A172 (cell line): ENCODE measurements at regions not wholly inside any gene's neighbourhood (a gene's known extent, or its start where the extent isn't known, plus 50 kb on each side); places are given as distances from the start of the nearest gene placed in this dataset.

Source experiments
- DNase-seq: peaks from one replicate; pipeline ENCODE4 v3.0.0-alpha.2; 2015; ENCODE audit warnings: low spot score

- no peak for DNase-seq
These were observed 396.1 kb upstream of the PLXNA2 start for GRCh38 chr1:208640295-208640694.

GRCh38 chr1:208641579-208642280 lies 397.5 kb upstream of the PLXNA2 start:
- DNase-seq = no peak

- DNase-seq = no peak
These were observed 398.9 kb upstream of the PLXNA2 start for GRCh38 chr1:208643005-208643597.

GRCh38 chr1:208644401-208645160 lies 400.4 kb upstream of the PLXNA2 start:
- DNase-seq = no peak

GRCh38 chr1:208646431-208646830 lies 402.2 kb upstream of the PLXNA2 start:
- no peak for DNase-seq

- no peak for DNase-seq
These were observed 404.0 kb upstream of the PLXNA2 start for GRCh38 chr1:208648146-208648545.

- peak; percentile 82 for DNase-seq
These were observed 408.3 kb upstream of the PLXNA2 start for GRCh38 chr1:208652296-208653160.

- DNase-seq = no peak
These were observed 409.2 kb upstream of the PLXNA2 start for GRCh38 chr1:208653426-208653825.

GRCh38 chr1:208654241-208654640 lies 410.1 kb upstream of the PLXNA2 start:
- DNase-seq = peak; percentile 51

GRCh38 chr1:208665936-208666335 lies 421.8 kb upstream of the PLXNA2 start:
- no peak for DNase-seq

GRCh38 chr1:208668991-208669390 lies 424.8 kb upstream of the PLXNA2 start:
- DNase-seq = peak; percentile 13

GRCh38 chr1:208670778-208671177 lies 426.6 kb upstream of the PLXNA2 start:
- no peak for DNase-seq

GRCh38 chr1:208681878-208682663 lies 437.9 kb upstream of the PLXNA2 start:
- no peak for DNase-seq

GRCh38 chr1:208682664-208683013 lies 438.5 kb upstream of the PLXNA2 start:
- no peak for DNase-seq

- DNase-seq = no peak
These were observed 439.0 kb upstream of the PLXNA2 start for GRCh38 chr1:208683141-208683540.

- no peak for DNase-seq
These were observed 440.0 kb upstream of the PLXNA2 start for GRCh38 chr1:208684192-208684591.

- DNase-seq = no peak
These were observed 442.4 kb upstream of the PLXNA2 start for GRCh38 chr1:208686592-208686991.

- DNase-seq = no peak
These were observed 444.6 kb upstream of the PLXNA2 start for GRCh38 chr1:208688656-208689315.

GRCh38 chr1:208691012-208691411 lies 446.8 kb upstream of the PLXNA2 start:
- no peak for DNase-seq

GRCh38 chr1:208709981-208710380 lies 465.8 kb upstream of the PLXNA2 start:
- no peak for DNase-seq

- DNase-seq = no peak
These were observed 470.1 kb upstream of the PLXNA2 start for GRCh38 chr1:208714323-208714722.
